GM21515 (cell line): ENCODE measurements at regions not wholly inside any gene's neighbourhood (a gene's known extent, or its start where the extent isn't known, plus 50 kb on each side); places are given as distances from the start of the nearest gene placed in this dataset.
A peak's percentile ranks its signal among the peaks of the same experiment; 100 is the strongest.
"Not testable (repeated sequence)": the region's sequence is repeated elsewhere in the genome, so short reads cannot be mapped to it uniquely, and the experiment has no call there.

ENCODE experiments used
- ATAC-seq: cut with Tn5 transposase; IDR thresholded peaks from one replicate; pipeline ENCODE4 v1.9.1; 2021; ENCODE audit not compliant: unreplicated experiment

- ATAC-seq, result no peak
These were observed 150.6 kb downstream of the FHIP1A start for GRCh38 chr4:151559595-151559994.

- ATAC-seq, result no peak
These were observed 152.7 kb downstream of the FHIP1A start for GRCh38 chr4:151561551-151562256.

- ATAC-seq, result no peak
These were observed 154.2 kb downstream of the FHIP1A start for GRCh38 chr4:151563194-151563593.

- ATAC-seq, result no peak
These were observed 155.3 kb downstream of the FHIP1A start for GRCh38 chr4:151564321-151564720.

- ATAC-seq, result no peak
These were observed 156.6 kb downstream of the FHIP1A start for GRCh38 chr4:151565583-151565982.

GRCh38 chr4:151566053-151566452 lies 157.1 kb downstream of the FHIP1A start:
- ATAC-seq, result no peak

GRCh38 chr4:151567056-151567455 lies 158.1 kb downstream of the FHIP1A start:
- peak; percentile 92 for ATAC-seq

GRCh38 chr4:151568966-151569365 lies 160.0 kb downstream of the FHIP1A start:
- ATAC-seq, result no peak

- ATAC-seq, result no peak
These were observed 160.7 kb downstream of the FHIP1A start for GRCh38 chr4:151569650-151570049.

GRCh38 chr4:151573474-151573873 lies 164.5 kb downstream of the FHIP1A start:
- no peak for ATAC-seq

- ATAC-seq, result no peak
These were observed 165.0 kb downstream of the FHIP1A start for GRCh38 chr4:151573945-151574344.

- no peak for ATAC-seq
These were observed 166.0 kb downstream of the FHIP1A start for GRCh38 chr4:151574968-151575367.

- ATAC-seq, result no peak
These were observed 166.7 kb downstream of the FHIP1A start for GRCh38 chr4:151575646-151576045.

- no peak for ATAC-seq
These were observed 167.7 kb downstream of the FHIP1A start for GRCh38 chr4:151576627-151577026.

- ATAC-seq, result no peak
These were observed 172.6 kb downstream of the FHIP1A start for GRCh38 chr4:151581570-151581969.

- no peak for ATAC-seq
These were observed 173.1 kb downstream of the FHIP1A start for GRCh38 chr4:151582098-151582497.

GRCh38 chr4:151583157-151583914 lies 174.4 kb downstream of the FHIP1A start:
- ATAC-seq, result no peak

GRCh38 chr4:151584101-151584500 lies 175.1 kb downstream of the FHIP1A start:
- ATAC-seq, result no peak

- not testable (repeated sequence) for ATAC-seq
These were observed 165.2 kb downstream of the GATB start for GRCh38 chr4:151595629-151596028.

- ATAC-seq, result not testable (repeated sequence)
These were observed 163.1 kb downstream of the GATB start for GRCh38 chr4:151597691-151598090.

GRCh38 chr4:151599863-151600262 lies 160.9 kb downstream of the GATB start:
- ATAC-seq, result no peak

- no peak for ATAC-seq
These were observed 160.4 kb downstream of the GATB start for GRCh38 chr4:151600432-151600831.
